SK-N-SH treated with all-trans-retinoic acid at 6 μM for 48 hours (cell line): ENCODE measurements at regions not wholly inside any gene's neighbourhood (a gene's known extent, or its start where the extent isn't known, plus 50 kb on each side); places are given as distances from the start of the nearest gene placed in this dataset.

Experiments
- ESRRG ChIP-seq: fragments of 250-450 bp; sonication (Bioruptor Pico); IDR thresholded peaks from 2 replicates; pipeline ENCODE4 v1.6.1; 2021; ENCODE audit warnings: mild to moderate bottlenecking
- OSR1 ChIP-seq: fragments of 250-450 bp; sonication (Bioruptor Pico); IDR thresholded peaks from 2 replicates; pipeline ENCODE4 v1.8.0; 2022; ENCODE audit warnings: moderate library complexity, mild to moderate bottlenecking, inconsistent platforms
- RARB ChIP-seq: fragments of 250-450 bp; sonication (Bioruptor Pico); IDR thresholded peaks from 2 replicates; pipeline ENCODE4 v1.8.0; 2021; ENCODE audit warnings: mild to moderate bottlenecking, moderate library complexity
- SNAI2 ChIP-seq: fragments of 250-450 bp; sonication (Bioruptor Pico); IDR thresholded peaks from 2 replicates; pipeline ENCODE4 v1.5.0; 2020; ENCODE audit warnings: mild to moderate bottlenecking, moderate library complexity
- ZC3H10 ChIP-seq: fragments of 250-450 bp; sonication (Bioruptor Pico); IDR thresholded peaks from 2 replicates; pipeline ENCODE4 v1.5.1; 2021; ENCODE audit warnings: mild to moderate bottlenecking, moderate library complexity
- ZFP3 ChIP-seq: fragments of 250-450 bp; sonication (Bioruptor Pico); IDR thresholded peaks from 2 replicates; pipeline ENCODE4 v1.5.0; 2020; ENCODE audit warnings: mild to moderate bottlenecking, moderate library complexity
- ZNF565 ChIP-seq: fragments of 450-650 bp; formaldehyde crosslinking; conservative IDR thresholded peaks from 2 replicates; pipeline ENCODE4 v1.5.0; 2020; ENCODE audit warnings: low read depth, mild to moderate bottlenecking, moderate library complexity
- ZNF70 ChIP-seq: fragments of 450-650 bp; formaldehyde crosslinking; IDR thresholded peaks from 2 replicates; pipeline ENCODE4 v1.5.0; 2020; ENCODE audit warnings: mild to moderate bottlenecking, moderate library complexity
- TF ChIP-seq, protein P1 (sequence below): fragments of 250-450 bp; sonication (Bioruptor Pico); IDR thresholded peaks from 2 replicates; pipeline ENCODE4 v1.5.0; 2020; ENCODE audit warnings: mild to moderate bottlenecking, moderate library complexity
- TF ChIP-seq, protein P2 (sequence below): fragments of 250-450 bp; sonication (Bioruptor Pico); IDR thresholded peaks from 2 replicates; pipeline ENCODE4 v1.8.0; 2020; ENCODE audit warnings: mild to moderate bottlenecking, moderate library complexity, borderline replicate concordance
- TF ChIP-seq, protein P3 (sequence below): fragments of 250-450 bp; sonication (Bioruptor Pico); IDR thresholded peaks from 2 replicates; pipeline ENCODE4 v1.8.0; 2021; ENCODE audit warnings: low read depth, mild to moderate bottlenecking, moderate library complexity, borderline replicate concordance
- TF ChIP-seq, protein P4 (sequence below): fragments of 250-450 bp; sonication (Bioruptor Pico); IDR thresholded peaks from 2 replicates; pipeline ENCODE4 v1.5.1; 2020; ENCODE audit warnings: low read depth, mild to moderate bottlenecking, moderate library complexity

DNA sequence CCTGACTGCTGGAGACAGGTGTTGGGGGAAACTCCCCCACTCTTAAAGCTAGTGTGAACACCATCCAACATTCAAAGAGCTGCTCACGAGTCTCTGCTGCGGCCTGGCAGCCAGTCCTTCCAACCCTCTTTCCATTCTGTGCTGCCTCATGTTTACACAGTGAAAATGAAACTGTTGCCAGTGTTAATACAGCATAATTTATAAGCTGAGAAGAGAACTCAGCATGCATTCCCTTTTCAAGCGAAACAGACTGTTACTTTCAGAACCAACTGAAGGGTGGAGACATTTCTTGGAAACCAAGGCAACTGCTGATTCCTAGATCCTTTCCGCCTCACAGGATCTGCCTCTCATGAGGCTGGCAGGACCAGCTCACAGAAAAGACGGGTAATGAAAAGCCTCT lies 533.8 kb upstream of the ID4 start:
- TF ChIP-seq, protein P1, sequence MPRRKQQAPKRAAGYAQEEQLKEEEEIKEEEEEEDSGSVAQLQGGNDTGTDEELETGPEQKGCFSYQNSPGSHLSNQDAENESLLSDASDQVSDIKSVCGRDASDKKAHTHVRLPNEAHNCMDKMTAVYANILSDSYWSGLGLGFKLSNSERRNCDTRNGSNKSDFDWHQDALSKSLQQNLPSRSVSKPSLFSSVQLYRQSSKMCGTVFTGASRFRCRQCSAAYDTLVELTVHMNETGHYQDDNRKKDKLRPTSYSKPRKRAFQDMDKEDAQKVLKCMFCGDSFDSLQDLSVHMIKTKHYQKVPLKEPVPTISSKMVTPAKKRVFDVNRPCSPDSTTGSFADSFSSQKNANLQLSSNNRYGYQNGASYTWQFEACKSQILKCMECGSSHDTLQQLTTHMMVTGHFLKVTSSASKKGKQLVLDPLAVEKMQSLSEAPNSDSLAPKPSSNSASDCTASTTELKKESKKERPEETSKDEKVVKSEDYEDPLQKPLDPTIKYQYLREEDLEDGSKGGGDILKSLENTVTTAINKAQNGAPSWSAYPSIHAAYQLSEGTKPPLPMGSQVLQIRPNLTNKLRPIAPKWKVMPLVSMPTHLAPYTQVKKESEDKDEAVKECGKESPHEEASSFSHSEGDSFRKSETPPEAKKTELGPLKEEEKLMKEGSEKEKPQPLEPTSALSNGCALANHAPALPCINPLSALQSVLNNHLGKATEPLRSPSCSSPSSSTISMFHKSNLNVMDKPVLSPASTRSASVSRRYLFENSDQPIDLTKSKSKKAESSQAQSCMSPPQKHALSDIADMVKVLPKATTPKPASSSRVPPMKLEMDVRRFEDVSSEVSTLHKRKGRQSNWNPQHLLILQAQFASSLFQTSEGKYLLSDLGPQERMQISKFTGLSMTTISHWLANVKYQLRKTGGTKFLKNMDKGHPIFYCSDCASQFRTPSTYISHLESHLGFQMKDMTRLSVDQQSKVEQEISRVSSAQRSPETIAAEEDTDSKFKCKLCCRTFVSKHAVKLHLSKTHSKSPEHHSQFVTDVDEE: no peak
- TF ChIP-seq, protein P2, sequence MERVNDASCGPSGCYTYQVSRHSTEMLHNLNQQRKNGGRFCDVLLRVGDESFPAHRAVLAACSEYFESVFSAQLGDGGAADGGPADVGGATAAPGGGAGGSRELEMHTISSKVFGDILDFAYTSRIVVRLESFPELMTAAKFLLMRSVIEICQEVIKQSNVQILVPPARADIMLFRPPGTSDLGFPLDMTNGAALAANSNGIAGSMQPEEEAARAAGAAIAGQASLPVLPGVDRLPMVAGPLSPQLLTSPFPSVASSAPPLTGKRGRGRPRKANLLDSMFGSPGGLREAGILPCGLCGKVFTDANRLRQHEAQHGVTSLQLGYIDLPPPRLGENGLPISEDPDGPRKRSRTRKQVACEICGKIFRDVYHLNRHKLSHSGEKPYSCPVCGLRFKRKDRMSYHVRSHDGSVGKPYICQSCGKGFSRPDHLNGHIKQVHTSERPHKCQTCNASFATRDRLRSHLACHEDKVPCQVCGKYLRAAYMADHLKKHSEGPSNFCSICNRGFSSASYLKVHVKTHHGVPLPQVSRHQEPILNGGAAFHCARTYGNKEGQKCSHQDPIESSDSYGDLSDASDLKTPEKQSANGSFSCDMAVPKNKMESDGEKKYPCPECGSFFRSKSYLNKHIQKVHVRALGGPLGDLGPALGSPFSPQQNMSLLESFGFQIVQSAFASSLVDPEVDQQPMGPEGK (CRISPR knock-in tag): no peak
- TF ChIP-seq ZC3H10 (no peak), ZNF70 (CRISPR knock-in tag) (no peak), ZFP3 (CRISPR knock-in tag) (no peak), ZNF565 (CRISPR knock-in tag) (no peak), OSR1 (no peak), SNAI2 (CRISPR knock-in tag) (no peak), ESRRG (CRISPR knock-in tag) (no peak), RARB (no peak)
- TF ChIP-seq, protein P3, sequence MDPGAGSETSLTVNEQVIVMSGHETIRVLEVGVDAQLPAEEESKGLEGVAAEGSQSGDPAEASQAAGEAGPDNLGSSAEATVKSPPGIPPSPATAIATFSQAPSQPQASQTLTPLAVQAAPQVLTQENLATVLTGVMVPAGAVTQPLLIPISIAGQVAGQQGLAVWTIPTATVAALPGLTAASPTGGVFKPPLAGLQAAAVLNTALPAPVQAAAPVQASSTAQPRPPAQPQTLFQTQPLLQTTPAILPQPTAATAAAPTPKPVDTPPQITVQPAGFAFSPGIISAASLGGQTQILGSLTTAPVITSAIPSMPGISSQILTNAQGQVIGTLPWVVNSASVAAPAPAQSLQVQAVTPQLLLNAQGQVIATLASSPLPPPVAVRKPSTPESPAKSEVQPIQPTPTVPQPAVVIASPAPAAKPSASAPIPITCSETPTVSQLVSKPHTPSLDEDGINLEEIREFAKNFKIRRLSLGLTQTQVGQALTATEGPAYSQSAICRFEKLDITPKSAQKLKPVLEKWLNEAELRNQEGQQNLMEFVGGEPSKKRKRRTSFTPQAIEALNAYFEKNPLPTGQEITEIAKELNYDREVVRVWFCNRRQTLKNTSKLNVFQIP (CRISPR knock-in tag): no peak
- TF ChIP-seq, protein P4, sequence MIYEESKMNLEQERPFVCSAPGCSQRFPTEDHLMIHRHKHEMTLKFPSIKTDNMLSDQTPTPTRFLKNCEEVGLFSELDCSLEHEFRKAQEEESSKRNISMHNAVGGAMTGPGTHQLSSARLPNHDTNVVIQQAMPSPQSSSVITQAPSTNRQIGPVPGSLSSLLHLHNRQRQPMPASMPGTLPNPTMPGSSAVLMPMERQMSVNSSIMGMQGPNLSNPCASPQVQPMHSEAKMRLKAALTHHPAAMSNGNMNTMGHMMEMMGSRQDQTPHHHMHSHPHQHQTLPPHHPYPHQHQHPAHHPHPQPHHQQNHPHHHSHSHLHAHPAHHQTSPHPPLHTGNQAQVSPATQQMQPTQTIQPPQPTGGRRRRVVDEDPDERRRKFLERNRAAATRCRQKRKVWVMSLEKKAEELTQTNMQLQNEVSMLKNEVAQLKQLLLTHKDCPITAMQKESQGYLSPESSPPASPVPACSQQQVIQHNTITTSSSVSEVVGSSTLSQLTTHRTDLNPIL (CRISPR knock-in tag): no peak
